ENCODE measurements at regions not wholly inside any gene's neighbourhood (a gene's known extent, or its start where the extent isn't known, plus 50 kb on each side); places are given as distances from the start of the nearest gene placed in this dataset.

- Histone ChIP-seq H3K9me2 (ENCODE audit: insufficient read depth) (0 out of 2 replicates have a peak, but pooled peaks cover 4% of the 10 kb centered on the region), H3K36me3 (ENCODE audit: insufficient read depth) (no peaks in the 10 kb centered on the region), H3K4me1 (ENCODE audit: insufficient read depth) (peaks cover 10% of the 10 kb centered on the region; the same call in 1 of the 2 replicates), H3K79me2 (replicated peaks; ENCODE audit: insufficient read depth) (no peaks in the 10 kb centered on the region), H3K27ac (ENCODE audit: low read depth) (no peak overlapping the region), H3K4me2 (no peak overlapping the region), H4K20me1 (replicated peaks; ENCODE audit: insufficient read depth) (no peaks in the 10 kb centered on the region), H3K4me3 (no peak overlapping the region), H3K27me3 (ENCODE audit: insufficient read depth) (no peaks in the 10 kb centered on the region), H2AFZ (no peak overlapping the region), H3F3A (replicated peaks; ENCODE audit: low read depth) (no peaks in the 10 kb centered on the region)
- Mint-ChIP-seq H3K36me3 (ENCODE audit: low read depth) (peaks cover 13% of the 10 kb centered on the region; the same call in 2 of the 3 replicates), H3K27me3 (ENCODE audit: insufficient read depth, low read depth, poor library complexity) (no peaks in the 10 kb centered on the region), H3K9me3 (peaks cover 16% of the 10 kb centered on the region), H3K27ac (no peak overlapping the region), H3K4me3 (no peak overlapping the region), H3K4me1 (peaks cover 10% of the 10 kb centered on the region)
- no peak for DNase-seq (ENCODE audit: low spot score)
- ATAC-seq: no peak
- TF ChIP-seq NANOG (IDR thresholded peaks at IDR 0.05; ENCODE audit: borderline replicate concordance) (no peak), ZNF331 (CRISPR knock-in tag; IDR thresholded peaks at IDR 0.05; ENCODE audit: low read depth) (no peak), POLR2AphosphoS5 (IDR thresholded peaks at IDR 0.05; ENCODE audit: low read depth) (no peak), EZH2phosphoT487 (IDR thresholded peaks at IDR 0.05; ENCODE audit: unreplicated experiment) (no peak), STAT1 (IDR thresholded peaks at IDR 0.05; ENCODE audit: unreplicated experiment) (no peak), ZNF462 (CRISPR knock-in tag; IDR thresholded peaks at IDR 0.05) (no peak), JUNB (IDR thresholded peaks at IDR 0.05; ENCODE audit: unreplicated experiment) (no peak), CREB1 (CRISPR knock-in tag; IDR thresholded peaks at IDR 0.05; ENCODE audit: low read depth) (no peak), ZNF114 (CRISPR knock-in tag; IDR thresholded peaks at IDR 0.05) (no peak)
- TF ChIP-seq, protein P1, sequence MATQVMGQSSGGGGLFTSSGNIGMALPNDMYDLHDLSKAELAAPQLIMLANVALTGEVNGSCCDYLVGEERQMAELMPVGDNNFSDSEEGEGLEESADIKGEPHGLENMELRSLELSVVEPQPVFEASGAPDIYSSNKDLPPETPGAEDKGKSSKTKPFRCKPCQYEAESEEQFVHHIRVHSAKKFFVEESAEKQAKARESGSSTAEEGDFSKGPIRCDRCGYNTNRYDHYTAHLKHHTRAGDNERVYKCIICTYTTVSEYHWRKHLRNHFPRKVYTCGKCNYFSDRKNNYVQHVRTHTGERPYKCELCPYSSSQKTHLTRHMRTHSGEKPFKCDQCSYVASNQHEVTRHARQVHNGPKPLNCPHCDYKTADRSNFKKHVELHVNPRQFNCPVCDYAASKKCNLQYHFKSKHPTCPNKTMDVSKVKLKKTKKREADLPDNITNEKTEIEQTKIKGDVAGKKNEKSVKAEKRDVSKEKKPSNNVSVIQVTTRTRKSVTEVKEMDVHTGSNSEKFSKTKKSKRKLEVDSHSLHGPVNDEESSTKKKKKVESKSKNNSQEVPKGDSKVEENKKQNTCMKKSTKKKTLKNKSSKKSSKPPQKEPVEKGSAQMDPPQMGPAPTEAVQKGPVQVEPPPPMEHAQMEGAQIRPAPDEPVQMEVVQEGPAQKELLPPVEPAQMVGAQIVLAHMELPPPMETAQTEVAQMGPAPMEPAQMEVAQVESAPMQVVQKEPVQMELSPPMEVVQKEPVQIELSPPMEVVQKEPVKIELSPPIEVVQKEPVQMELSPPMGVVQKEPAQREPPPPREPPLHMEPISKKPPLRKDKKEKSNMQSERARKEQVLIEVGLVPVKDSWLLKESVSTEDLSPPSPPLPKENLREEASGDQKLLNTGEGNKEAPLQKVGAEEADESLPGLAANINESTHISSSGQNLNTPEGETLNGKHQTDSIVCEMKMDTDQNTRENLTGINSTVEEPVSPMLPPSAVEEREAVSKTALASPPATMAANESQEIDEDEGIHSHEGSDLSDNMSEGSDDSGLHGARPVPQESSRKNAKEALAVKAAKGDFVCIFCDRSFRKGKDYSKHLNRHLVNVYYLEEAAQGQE (IDR thresholded peaks at IDR 0.05; ENCODE audit: unreplicated experiment): no peak
- TF ChIP-seq, protein P2, sequence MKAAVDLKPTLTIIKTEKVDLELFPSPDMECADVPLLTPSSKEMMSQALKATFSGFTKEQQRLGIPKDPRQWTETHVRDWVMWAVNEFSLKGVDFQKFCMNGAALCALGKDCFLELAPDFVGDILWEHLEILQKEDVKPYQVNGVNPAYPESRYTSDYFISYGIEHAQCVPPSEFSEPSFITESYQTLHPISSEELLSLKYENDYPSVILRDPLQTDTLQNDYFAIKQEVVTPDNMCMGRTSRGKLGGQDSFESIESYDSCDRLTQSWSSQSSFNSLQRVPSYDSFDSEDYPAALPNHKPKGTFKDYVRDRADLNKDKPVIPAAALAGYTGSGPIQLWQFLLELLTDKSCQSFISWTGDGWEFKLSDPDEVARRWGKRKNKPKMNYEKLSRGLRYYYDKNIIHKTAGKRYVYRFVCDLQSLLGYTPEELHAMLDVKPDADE (IDR thresholded peaks at IDR 0.05): no peak
Measured at GRCh38 chr18:73961804-73962203, 185.8 kb downstream of the FBXO15 start.

Measured in GM23338 (cell line).